Activated CD4-positive, alpha-beta T cell treated with anti-CD3 and anti-CD28 coated beads for 36 hours (primary cell): ENCODE measurements at regions not wholly inside any gene's neighbourhood (a gene's known extent, or its start where the extent isn't known, plus 50 kb on each side); places are given as distances from the start of the nearest gene placed in this dataset.
"Not testable (repeated sequence)": the region's sequence is repeated elsewhere in the genome, so short reads cannot be mapped to it uniquely, and the experiment has no call there.

Experiments used
- ATAC-seq: fragments of 200-7000 bp; cut with Tn5 transposase; one replicate; pipeline ENCODE4 v1.10.0; 2021; ENCODE audit warnings: mild to moderate bottlenecking, moderate library complexity
- CTCF ChIA-PET: fragments of 350-600 bp; sonication (Branson Sonifier 250); formaldehyde crosslinking; loops from one replicate; lab custom pipeline; 2021; ENCODE audit warnings: antibody characterized with exemption; lab: Charles Lee
- POLR2A ChIA-PET: fragments of 350-600 bp; sonication (Branson Sonifier 250); formaldehyde crosslinking; loops from one replicate; lab custom pipeline; 2021; ENCODE audit warnings: antibody characterized with exemption, inconsistent platforms; lab: Charles Lee
- DNase-seq: peaks from one replicate; pipeline ENCODE4 v3.0.0-alpha.2; 2020
- H3K27ac Mint-ChIP-seq: one replicate; pipeline ENCODE4 v1.8.0; 2021; ENCODE audit warnings: mixed read lengths
- H3K27me3 Mint-ChIP-seq: one replicate; pipeline ENCODE4 v1.8.0; 2021; ENCODE audit warnings: mixed read lengths
- H3K36me3 Mint-ChIP-seq: one replicate; pipeline ENCODE4 v1.8.0; 2021; ENCODE audit warnings: low read depth, mixed read lengths
- H3K4me1 Mint-ChIP-seq: one replicate; pipeline ENCODE4 v1.8.0; 2021; ENCODE audit warnings: mixed read lengths
- H3K4me3 Mint-ChIP-seq: one replicate; pipeline ENCODE4 v1.8.0; 2021; ENCODE audit warnings: mild to moderate bottlenecking, moderate library complexity, mixed read lengths
- H3K9me3 Mint-ChIP-seq: one replicate; pipeline ENCODE4 v1.8.0; 2021; ENCODE audit warnings: low read depth, mixed read lengths
- intact Hi-C, 2 experiments: fragments of 100-400 bp; cut with DNase I in 1 of 2; cut with micrococcal nuclease in 1 of 2; formaldehyde crosslinking; loops; one replicate each; pipeline versions ENCODE4 v1.14.2 to v1.15.1; 2022 to 2024; cut with DNase I, micrococcal nuclease

- ChIA-PET CTCF (no interaction called here), POLR2A (no interaction called here)
- no peak overlapping the region for H3K27ac Mint-ChIP-seq
- no peaks in the 10 kb centered on the region for H3K4me1 Mint-ChIP-seq
- H3K36me3 Mint-ChIP-seq = no peaks in the 10 kb centered on the region
- no peaks in the 10 kb centered on the region for H3K27me3 Mint-ChIP-seq
- ATAC-seq (no peak), DNase-seq (no peak)
- H3K4me3 Mint-ChIP-seq = no peak overlapping the region
- intact Hi-C loops = no loop called here
- peaks cover 3% of the 10 kb centered on the region for H3K9me3 Mint-ChIP-seq
These were observed 225.1 kb downstream of the FAM47A start for GRCh38 chrX:33906971-33907370.

GRCh38 chrX:33892670-33893069 is 239.4 kb downstream of the FAM47A start:
- Mint-ChIP-seq H3K36me3 (no peaks in the 10 kb centered on the region), H3K27me3 (no peaks in the 10 kb centered on the region), H3K4me1 (no peaks in the 10 kb centered on the region), H3K27ac (no peak overlapping the region), H3K4me3 (no peak overlapping the region), H3K9me3 (no peaks in the 10 kb centered on the region)
- ATAC-seq (no peak), DNase-seq (no peak)
- intact Hi-C loops = no loop called here
- POLR2A ChIA-PET = no interaction called here
- CTCF ChIA-PET = no interaction called here

GRCh38 chrX:33855251-33855650 is 276.9 kb downstream of the FAM47A start:
- no peaks in the 10 kb centered on the region for H3K36me3 Mint-ChIP-seq
- ChIA-PET CTCF (no interaction called here), POLR2A (no interaction called here)
- no peak overlapping the region for H3K4me3 Mint-ChIP-seq
- intact Hi-C loops = no loop called here
- H3K27ac Mint-ChIP-seq = no peak overlapping the region
- peaks cover 4% of the 10 kb centered on the region for H3K9me3 Mint-ChIP-seq
- DNase-seq (no peak), ATAC-seq (no peak)
- no peaks in the 10 kb centered on the region for H3K27me3 Mint-ChIP-seq
- H3K4me1 Mint-ChIP-seq = no peaks in the 10 kb centered on the region

GRCh38 chrX:33852146-33852545 is 280.0 kb downstream of the FAM47A start:
- DNase-seq, H3K27me3 Mint-ChIP-seq, H3K27ac Mint-ChIP-seq, CTCF ChIA-PET, H3K4me1 Mint-ChIP-seq, intact Hi-C loops, H3K4me3 Mint-ChIP-seq, H3K36me3 Mint-ChIP-seq, POLR2A ChIA-PET, H3K9me3 Mint-ChIP-seq, ATAC-seq: not testable (repeated sequence)

- POLR2A ChIA-PET = no interaction called here
- no peak overlapping the region for H3K27ac Mint-ChIP-seq
These were observed 291.9 kb downstream of the FAM47A start for GRCh38 chrX:33840176-33840575.

GRCh38 chrX:33831211-33831610 is 300.9 kb downstream of the FAM47A start:
- ATAC-seq (no peak), DNase-seq (no peak)
- ChIA-PET POLR2A (no interaction called here), CTCF (no interaction called here)
- no peaks in the 10 kb centered on the region for H3K27me3 Mint-ChIP-seq
- H3K27ac Mint-ChIP-seq = no peak overlapping the region
- intact Hi-C loops = no loop called here
- no peaks in the 10 kb centered on the region for H3K36me3 Mint-ChIP-seq
- no peaks in the 10 kb centered on the region for H3K4me1 Mint-ChIP-seq
- H3K4me3 Mint-ChIP-seq = no peak overlapping the region
- H3K9me3 Mint-ChIP-seq = peaks cover 8% of the 10 kb centered on the region

More at GRCh38 chrX:33840176-33840575, 291.9 kb downstream of the FAM47A start:
- Mint-ChIP-seq H3K27me3 (no peaks in the 10 kb centered on the region), H3K4me3 (no peak overlapping the region), H3K9me3 (no peaks in the 10 kb centered on the region), H3K4me1 (no peaks in the 10 kb centered on the region), H3K36me3 (no peaks in the 10 kb centered on the region)
- ATAC-seq = no peak
- CTCF ChIA-PET = no interaction called here
- DNase-seq = no peak
- intact Hi-C loops = no loop called here

GRCh38 chrX:33817266-33817665 is 314.8 kb downstream of the FAM47A start:
- ChIA-PET POLR2A (no interaction called here), CTCF (no interaction called here)
- DNase-seq (no peak), ATAC-seq (no peak)
- H3K27me3 Mint-ChIP-seq = no peaks in the 10 kb centered on the region
- H3K27ac Mint-ChIP-seq = no peak overlapping the region
- intact Hi-C loops = no loop called here
- H3K36me3 Mint-ChIP-seq = no peaks in the 10 kb centered on the region
- no peaks in the 10 kb centered on the region for H3K4me1 Mint-ChIP-seq
- no peaks in the 10 kb centered on the region for H3K9me3 Mint-ChIP-seq
- H3K4me3 Mint-ChIP-seq = no peak overlapping the region

- no peak overlapping the region for H3K4me3 Mint-ChIP-seq
- CTCF ChIA-PET = no interaction called here
- no peak for ATAC-seq
These were observed 323.5 kb downstream of the FAM47A start for GRCh38 chrX:33808636-33809035.

GRCh38 chrX:33784548-33784947 is 347.6 kb downstream of the FAM47A start:
- ATAC-seq (no peak), DNase-seq (no peak)
- H3K27ac Mint-ChIP-seq = no peak overlapping the region
- no peak overlapping the region for H3K4me3 Mint-ChIP-seq
- ChIA-PET POLR2A (no interaction called here), CTCF (no interaction called here)
- H3K27me3 Mint-ChIP-seq = no peaks in the 10 kb centered on the region
- no peaks in the 10 kb centered on the region for H3K4me1 Mint-ChIP-seq
- intact Hi-C loops = no loop called here
- H3K9me3 Mint-ChIP-seq = no peaks in the 10 kb centered on the region
- H3K36me3 Mint-ChIP-seq = no peaks in the 10 kb centered on the region

More at GRCh38 chrX:33808636-33809035, 323.5 kb downstream of the FAM47A start:
- POLR2A ChIA-PET = no interaction called here
- peaks cover 8% of the 10 kb centered on the region for H3K9me3 Mint-ChIP-seq
- intact Hi-C loops = no loop called here
- H3K36me3 Mint-ChIP-seq = no peaks in the 10 kb centered on the region
- no peak overlapping the region for H3K27ac Mint-ChIP-seq
- DNase-seq = no peak
- no peaks in the 10 kb centered on the region for H3K4me1 Mint-ChIP-seq
- H3K27me3 Mint-ChIP-seq = no peaks in the 10 kb centered on the region

GRCh38 chrX:33741807-33742206 is 390.3 kb downstream of the FAM47A start:
- POLR2A ChIA-PET = no interaction called here
- CTCF ChIA-PET = no interaction called here
- Mint-ChIP-seq H3K27ac (no peak overlapping the region), H3K36me3 (no peaks in the 10 kb centered on the region), H3K4me1 (no peaks in the 10 kb centered on the region), H3K9me3 (peaks cover 7% of the 10 kb centered on the region), H3K4me3 (no peak overlapping the region), H3K27me3 (no peaks in the 10 kb centered on the region)
- no peak for DNase-seq
- intact Hi-C loops = no loop called here
- no peak for ATAC-seq

GRCh38 chrX:33735182-33735581 is 396.9 kb downstream of the FAM47A start:
- Mint-ChIP-seq H3K36me3 (no peaks in the 10 kb centered on the region), H3K27me3 (no peaks in the 10 kb centered on the region), H3K9me3 (peaks cover 8% of the 10 kb centered on the region), H3K4me1 (no peaks in the 10 kb centered on the region), H3K27ac (no peak overlapping the region), H3K4me3 (no peak overlapping the region)
- no peak for DNase-seq
- ATAC-seq = no peak
- intact Hi-C loops = no loop called here
- POLR2A ChIA-PET = no interaction called here
- CTCF ChIA-PET = no interaction called here

GRCh38 chrX:33726281-33727160 is 405.6 kb downstream of the FAM47A start:
- Mint-ChIP-seq H3K27ac (no peak overlapping the region), H3K4me1 (no peaks in the 10 kb centered on the region), H3K27me3 (no peaks in the 10 kb centered on the region), H3K4me3 (no peak overlapping the region), H3K36me3 (no peaks in the 10 kb centered on the region), H3K9me3 (no peaks in the 10 kb centered on the region)
- CTCF ChIA-PET = no interaction called here
- ATAC-seq (no peak), DNase-seq (no peak)
- intact Hi-C loops = no loop called here
- POLR2A ChIA-PET = no interaction called here
